ENCODE measurements at regions not wholly inside any gene's neighbourhood (a gene's known extent, or its start where the extent isn't known, plus 50 kb on each side); places are given as distances from the start of the nearest gene placed in this dataset.

DNA sequence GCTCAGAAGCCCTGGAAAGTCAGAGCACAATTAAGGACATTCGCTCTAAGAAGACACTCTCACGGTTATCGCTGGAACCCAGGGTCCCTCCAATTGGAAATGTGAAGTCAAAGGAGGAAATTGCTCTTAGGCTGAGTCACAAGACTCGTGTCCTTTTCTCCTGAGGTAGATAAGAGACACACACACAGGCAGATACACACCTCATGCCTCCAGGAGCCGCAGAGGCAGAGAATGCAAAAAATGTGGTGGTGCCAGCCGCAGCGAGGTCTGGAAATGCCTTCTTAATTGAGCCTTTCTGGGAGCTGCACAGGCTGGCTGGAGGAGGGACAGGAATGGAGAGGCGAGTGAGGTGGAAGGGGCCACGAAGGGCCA, 189.3 kb downstream of the OPA1 start:
- TF ChIP-seq CTCF (IDR thresholded peaks at IDR 0.05), result no peak
- TF ChIP-seq POLR2A (IDR thresholded peaks at IDR 0.05), result no peak

All from lower leg skin (tissue), 3 donors.